HG02938 (cell line): ENCODE measurements at regions not wholly inside any gene's neighbourhood (a gene's known extent, or its start where the extent isn't known, plus 50 kb on each side); places are given as distances from the start of the nearest gene placed in this dataset.

ENCODE experiments used
- ATAC-seq: cut with Tn5 transposase; IDR thresholded peaks from one replicate; pipeline ENCODE4 v1.9.1; 2021; ENCODE audit warnings: mild to moderate bottlenecking, moderate library complexity; ENCODE audit not compliant: unreplicated experiment

GRCh38 chr5:60379907-60380306 is 320.1 kb downstream of the DEPDC1B start:
- no peak for ATAC-seq

GRCh38 chr5:60377826-60378225 is 322.1 kb downstream of the DEPDC1B start:
- no peak for ATAC-seq

GRCh38 chr5:60376860-60377259 is 323.1 kb downstream of the DEPDC1B start:
- no peak for ATAC-seq

GRCh38 chr5:60374409-60374808 is 325.6 kb downstream of the DEPDC1B start:
- ATAC-seq = no peak

- ATAC-seq = no peak
Observed at GRCh38 chr5:60372786-60373185, 327.2 kb downstream of the DEPDC1B start.

GRCh38 chr5:60371065-60371464 is 328.9 kb downstream of the DEPDC1B start:
- no peak for ATAC-seq

- ATAC-seq = no peak
Observed at GRCh38 chr5:60370508-60370907, 329.5 kb downstream of the DEPDC1B start.

- no peak for ATAC-seq
Observed at GRCh38 chr5:60369391-60369790, 330.6 kb downstream of the DEPDC1B start.

- no peak for ATAC-seq
Observed at GRCh38 chr5:60368100-60368499, 331.9 kb downstream of the DEPDC1B start.

- no peak for ATAC-seq
Observed at GRCh38 chr5:60366489-60366888, 333.5 kb downstream of the DEPDC1B start.

- no peak for ATAC-seq
Observed at GRCh38 chr5:60365001-60365400, 335.0 kb downstream of the DEPDC1B start.

GRCh38 chr5:60362158-60362557 is 337.8 kb downstream of the DEPDC1B start:
- no peak for ATAC-seq

- ATAC-seq = no peak
Observed at GRCh38 chr5:60360355-60360754, 339.6 kb downstream of the DEPDC1B start.

GRCh38 chr5:60357302-60357701 is 342.7 kb downstream of the DEPDC1B start:
- ATAC-seq = no peak

- ATAC-seq = no peak
Observed at GRCh38 chr5:60356745-60357144, 343.2 kb downstream of the DEPDC1B start.

- no peak for ATAC-seq
Observed at GRCh38 chr5:60355181-60355580, 344.8 kb downstream of the DEPDC1B start.

- no peak for ATAC-seq
Observed at GRCh38 chr5:60354311-60354710, 345.7 kb downstream of the DEPDC1B start.

GRCh38 chr5:60352992-60353599 is 346.9 kb downstream of the DEPDC1B start:
- no peak for ATAC-seq

GRCh38 chr5:60350794-60351193 is 349.2 kb downstream of the DEPDC1B start:
- ATAC-seq = no peak

GRCh38 chr5:60349891-60350415 is 350.0 kb downstream of the DEPDC1B start:
- no peak for ATAC-seq

GRCh38 chr5:60346393-60346792 is 353.6 kb downstream of the DEPDC1B start:
- no peak for ATAC-seq

GRCh38 chr5:60343102-60343501 is 356.9 kb downstream of the DEPDC1B start:
- no peak for ATAC-seq

GRCh38 chr5:60340965-60341471 is 358.9 kb downstream of the DEPDC1B start:
- no peak for ATAC-seq
